GM21423 (cell line): ENCODE measurements at regions not wholly inside any gene's neighbourhood (a gene's known extent, or its start where the extent isn't known, plus 50 kb on each side); places are given as distances from the start of the nearest gene placed in this dataset.

Experiments used
- ATAC-seq: cut with Tn5 transposase; IDR thresholded peaks from one replicate; pipeline ENCODE4 v1.9.1; 2021; ENCODE audit warnings: mild to moderate bottlenecking, moderate library complexity; ENCODE audit not compliant: unreplicated experiment

- no peak for ATAC-seq
Observed at GRCh38 chr9:14434971-14435718, 121.2 kb upstream of the NFIB start.

- ATAC-seq, result no peak
Observed at GRCh38 chr9:14434158-14434504, 120.2 kb upstream of the NFIB start.

- ATAC-seq, result no peak
Observed at GRCh38 chr9:14433351-14434157, 119.6 kb upstream of the NFIB start.

- ATAC-seq, result no peak
Observed at GRCh38 chr9:14432666-14433350, 118.9 kb upstream of the NFIB start.

GRCh38 chr9:14428781-14429230 lies 114.9 kb upstream of the NFIB start:
- ATAC-seq, result no peak

- no peak for ATAC-seq
Observed at GRCh38 chr9:14427419-14427818, 113.5 kb upstream of the NFIB start.

- ATAC-seq, result no peak
Observed at GRCh38 chr9:14424983-14425382, 111.0 kb upstream of the NFIB start.

GRCh38 chr9:14424289-14424688 lies 110.3 kb upstream of the NFIB start:
- ATAC-seq, result no peak

GRCh38 chr9:14423815-14424261 lies 109.9 kb upstream of the NFIB start:
- ATAC-seq, result no peak

- ATAC-seq, result no peak
Observed at GRCh38 chr9:14421291-14421690, 107.3 kb upstream of the NFIB start.

GRCh38 chr9:14418941-14419937 lies 105.3 kb upstream of the NFIB start:
- ATAC-seq, result no peak

GRCh38 chr9:14418301-14418940 lies 104.5 kb upstream of the NFIB start:
- ATAC-seq, result no peak

GRCh38 chr9:14417237-14417636 lies 103.3 kb upstream of the NFIB start:
- no peak for ATAC-seq

- no peak for ATAC-seq
Observed at GRCh38 chr9:14415947-14416346, 102.0 kb upstream of the NFIB start.

GRCh38 chr9:14413812-14414211 lies 99.9 kb upstream of the NFIB start:
- ATAC-seq, result no peak

GRCh38 chr9:14412775-14413174 lies 98.8 kb upstream of the NFIB start:
- no peak for ATAC-seq

GRCh38 chr9:14406463-14406862 lies 92.5 kb upstream of the NFIB start:
- no peak for ATAC-seq

GRCh38 chr9:14405176-14405706 lies 91.3 kb upstream of the NFIB start:
- ATAC-seq, result no peak

GRCh38 chr9:14403081-14403480 lies 89.1 kb upstream of the NFIB start:
- ATAC-seq, result no peak

- no peak for ATAC-seq
Observed at GRCh38 chr9:14402583-14402982, 88.6 kb upstream of the NFIB start.
